A549 (cell line): ENCODE measurements at regions not wholly inside any gene's neighbourhood (a gene's known extent, or its start where the extent isn't known, plus 50 kb on each side); places are given as distances from the start of the nearest gene placed in this dataset.

Experiments
- CBX8 ChIP-seq: fragments of 200-600 bp; sonication (generic); IDR thresholded peaks from 2 replicates; pipeline ENCODE4 v1.6.1; 2016
- CEBPB ChIP-seq, 2 experiments: fragments of >200 bp in 1 of 2; sonication (Bioruptor Twin) in 1 of 2; formaldehyde crosslinking in 1 of 2; IDR thresholded peaks; 2 replicates each; pipeline ENCODE4 v1.6.1; 2012 to 2016
- ESRRA ChIP-seq: fragments of 150-350 bp; IDR thresholded peaks from 2 replicates; pipeline ENCODE4 v1.6.1; 2014; ENCODE audit warnings: mild to moderate bottlenecking, low read length, borderline replicate concordance
- FOSL2 ChIP-seq, 2 experiments: fragments of 450-650 bp in 1 of 2; fragments of >200 bp in 1 of 2; sonication (Bioruptor Twin) in 1 of 2; formaldehyde crosslinking; IDR thresholded peaks; 2 replicates each; pipeline versions ENCODE4 v1.5.0 to v1.6.1; 2016 to 2020; ENCODE audit warnings: mild to moderate bottlenecking in 1 of 2, moderate library complexity in 1 of 2
- MYC ChIP-seq: IDR thresholded peaks from 2 replicates; pipeline ENCODE4 v1.6.1; 2012; ENCODE audit warnings: mild to moderate bottlenecking, inconsistent platforms, low read length, improper control_type of control experiment, borderline replicate concordance
- POLR2A ChIP-seq: IDR thresholded peaks from 2 replicates; pipeline ENCODE4 v1.6.1; 2012; ENCODE audit warnings: mild to moderate bottlenecking, low read length
- RCOR1 ChIP-seq: fragments of 150-350 bp; IDR thresholded peaks from 2 replicates; pipeline ENCODE4 v1.6.1; 2014; ENCODE audit warnings: antibody characterized with exemption, low read length, low read depth
- TP53 ChIP-seq: fragments of 250-450 bp; sonication (Bioruptor Pico); IDR thresholded peaks from 2 replicates; pipeline ENCODE4 v1.5.0; 2021; ENCODE audit warnings: mild to moderate bottlenecking, moderate library complexity
- TF ChIP-seq, protein P1 (sequence below): fragments of 450-650 bp; IDR thresholded peaks from 2 replicates; pipeline ENCODE4 v1.6.1; 2014; ENCODE audit warnings: antibody characterized with exemption
- TF ChIP-seq, protein P2 (sequence below): fragments of >200 bp; sonication (Bioruptor Twin); formaldehyde crosslinking; IDR thresholded peaks from 3 replicates; pipeline ENCODE4 v1.5.1; 2016
- TF ChIP-seq, protein P3 (sequence below): fragments of 250-450 bp; sonication (Bioruptor Pico); IDR thresholded peaks from 2 replicates; pipeline ENCODE4 v1.5.0; 2021; ENCODE audit warnings: mild to moderate bottlenecking, moderate library complexity, borderline replicate concordance

DNA sequence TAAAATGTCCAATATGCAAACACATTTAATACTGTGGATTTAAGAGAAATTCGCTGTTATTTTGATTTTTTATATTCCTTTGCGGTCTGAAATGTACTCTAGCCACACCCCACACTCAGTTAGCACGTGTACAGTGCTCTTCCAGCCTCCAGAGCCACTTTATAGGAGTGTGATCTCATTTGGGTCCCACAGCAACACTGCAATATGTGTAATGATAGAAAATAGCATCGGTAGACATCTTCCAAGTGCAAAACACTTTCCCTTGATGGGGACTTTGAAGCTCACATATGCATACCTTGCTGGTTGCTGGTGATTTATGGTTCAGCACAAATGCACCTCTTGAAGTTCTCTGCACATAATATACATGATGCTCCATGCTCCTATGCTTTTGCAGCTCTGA is 148.3 kb downstream of the GAS1 start:
- TF ChIP-seq TP53 (CRISPR knock-in tag) (no peak), CEBPB (IDR thresholded peaks at IDR 0.05) (no peak), POLR2A (no peak), RCOR1 (no peak), CBX8 (no peak), FOSL2 (IDR thresholded peaks at IDR 0.05) (no peak), FOSL2 (CRISPR knock-in tag; IDR thresholded peaks at IDR 0.05) (no peak), MYC (no peak), ESRRA (no peak)
- TF ChIP-seq, protein P1, sequence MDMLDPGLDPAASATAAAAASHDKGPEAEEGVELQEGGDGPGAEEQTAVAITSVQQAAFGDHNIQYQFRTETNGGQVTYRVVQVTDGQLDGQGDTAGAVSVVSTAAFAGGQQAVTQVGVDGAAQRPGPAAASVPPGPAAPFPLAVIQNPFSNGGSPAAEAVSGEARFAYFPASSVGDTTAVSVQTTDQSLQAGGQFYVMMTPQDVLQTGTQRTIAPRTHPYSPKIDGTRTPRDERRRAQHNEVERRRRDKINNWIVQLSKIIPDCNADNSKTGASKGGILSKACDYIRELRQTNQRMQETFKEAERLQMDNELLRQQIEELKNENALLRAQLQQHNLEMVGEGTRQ: no peak
- TF ChIP-seq, protein P2, sequence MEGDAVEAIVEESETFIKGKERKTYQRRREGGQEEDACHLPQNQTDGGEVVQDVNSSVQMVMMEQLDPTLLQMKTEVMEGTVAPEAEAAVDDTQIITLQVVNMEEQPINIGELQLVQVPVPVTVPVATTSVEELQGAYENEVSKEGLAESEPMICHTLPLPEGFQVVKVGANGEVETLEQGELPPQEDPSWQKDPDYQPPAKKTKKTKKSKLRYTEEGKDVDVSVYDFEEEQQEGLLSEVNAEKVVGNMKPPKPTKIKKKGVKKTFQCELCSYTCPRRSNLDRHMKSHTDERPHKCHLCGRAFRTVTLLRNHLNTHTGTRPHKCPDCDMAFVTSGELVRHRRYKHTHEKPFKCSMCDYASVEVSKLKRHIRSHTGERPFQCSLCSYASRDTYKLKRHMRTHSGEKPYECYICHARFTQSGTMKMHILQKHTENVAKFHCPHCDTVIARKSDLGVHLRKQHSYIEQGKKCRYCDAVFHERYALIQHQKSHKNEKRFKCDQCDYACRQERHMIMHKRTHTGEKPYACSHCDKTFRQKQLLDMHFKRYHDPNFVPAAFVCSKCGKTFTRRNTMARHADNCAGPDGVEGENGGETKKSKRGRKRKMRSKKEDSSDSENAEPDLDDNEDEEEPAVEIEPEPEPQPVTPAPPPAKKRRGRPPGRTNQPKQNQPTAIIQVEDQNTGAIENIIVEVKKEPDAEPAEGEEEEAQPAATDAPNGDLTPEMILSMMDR: no peak
- TF ChIP-seq, protein P3, sequence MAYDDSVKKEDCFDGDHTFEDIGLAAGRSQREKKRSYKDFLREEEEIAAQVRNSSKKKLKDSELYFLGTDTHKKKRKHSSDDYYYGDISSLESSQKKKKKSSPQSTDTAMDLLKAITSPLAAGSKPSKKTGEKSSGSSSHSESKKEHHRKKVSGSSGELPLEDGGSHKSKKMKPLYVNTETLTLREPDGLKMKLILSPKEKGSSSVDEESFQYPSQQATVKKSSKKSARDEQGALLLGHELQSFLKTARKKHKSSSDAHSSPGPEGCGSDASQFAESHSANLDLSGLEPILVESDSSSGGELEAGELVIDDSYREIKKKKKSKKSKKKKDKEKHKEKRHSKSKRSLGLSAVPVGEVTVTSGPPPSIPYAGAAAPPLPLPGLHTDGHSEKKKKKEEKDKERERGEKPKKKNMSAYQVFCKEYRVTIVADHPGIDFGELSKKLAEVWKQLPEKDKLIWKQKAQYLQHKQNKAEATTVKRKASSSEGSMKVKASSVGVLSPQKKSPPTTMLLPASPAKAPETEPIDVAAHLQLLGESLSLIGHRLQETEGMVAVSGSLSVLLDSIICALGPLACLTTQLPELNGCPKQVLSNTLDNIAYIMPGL (CRISPR knock-in tag): no peak
